ENCODE measurements at regions not wholly inside any gene's neighbourhood (a gene's known extent, or its start where the extent isn't known, plus 50 kb on each side); places are given as distances from the start of the nearest gene placed in this dataset.

- TF ChIP-seq HOXA7 (CRISPR knock-in tag; IDR thresholded peaks at IDR 0.05) (no peak), RAD21 (conservative IDR thresholded peaks at IDR 0.05 in 1 of 2, IDR thresholded peaks at IDR 0.05 in 1 of 2) (no peak), POLR2A (IDR thresholded peaks at IDR 0.05; ENCODE audit: low read length) (no peak), CTCF (IDR thresholded peaks at IDR 0.05) (no peak), USF2 (IDR thresholded peaks at IDR 0.05) (no peak), RFX5 (IDR thresholded peaks at IDR 0.05) (no peak), CHD2 (IDR thresholded peaks at IDR 0.05; ENCODE audit: low read length, partially characterized antibody) (no peak), NR3C1 (IDR thresholded peaks at IDR 0.05) (no peak), HOXB5 (CRISPR knock-in tag; IDR thresholded peaks at IDR 0.05) (no peak), KDM5A (IDR thresholded peaks at IDR 0.05) (no peak), HMGXB4 (CRISPR knock-in tag; IDR thresholded peaks at IDR 0.05; ENCODE audit: borderline replicate concordance) (no peak)
Observed at GRCh38 chrX:83145876-83146275, 362.2 kb upstream of the POU3F4 start.

All from A549 (cell line).